ENCODE measurements at regions not wholly inside any gene's neighbourhood (a gene's known extent, or its start where the extent isn't known, plus 50 kb on each side); places are given as distances from the start of the nearest gene placed in this dataset.
A peak's percentile ranks its signal among the peaks of the same experiment; 100 is the strongest.

GRCh38 chr10:78914502-78915189 lies 154.1 kb upstream of the ZMIZ1 start:
- no peak for DNase-seq (ENCODE audit: low spot score)

- no peak for DNase-seq (ENCODE audit: low spot score)
Observed at GRCh38 chr10:78915190-78915518, 153.6 kb upstream of the ZMIZ1 start.

GRCh38 chr10:78916227-78916626 lies 152.5 kb upstream of the ZMIZ1 start:
- no peak for DNase-seq (ENCODE audit: low spot score)

- DNase-seq (ENCODE audit: low spot score): no peak
Observed at GRCh38 chr10:78919181-78919966, 149.4 kb upstream of the ZMIZ1 start.

GRCh38 chr10:78920011-78920410 lies 148.8 kb upstream of the ZMIZ1 start:
- no peak for DNase-seq (ENCODE audit: low spot score)

GRCh38 chr10:78921895-78922294 lies 146.9 kb upstream of the ZMIZ1 start:
- no peak for DNase-seq (ENCODE audit: low spot score)

GRCh38 chr10:78923647-78924318 lies 145.0 kb upstream of the ZMIZ1 start:
- no peak for DNase-seq (ENCODE audit: low spot score)

GRCh38 chr10:78924319-78925003 lies 144.3 kb upstream of the ZMIZ1 start:
- DNase-seq (ENCODE audit: low spot score): no peak

- peak; percentile 22 for DNase-seq (ENCODE audit: low spot score)
Observed at GRCh38 chr10:78925275-78925674, 143.5 kb upstream of the ZMIZ1 start.

GRCh38 chr10:78925800-78926319 lies 142.9 kb upstream of the ZMIZ1 start:
- DNase-seq (ENCODE audit: low spot score): peak; percentile 95

GRCh38 chr10:78927257-78927995 lies 141.3 kb upstream of the ZMIZ1 start:
- DNase-seq (ENCODE audit: low spot score): peak; percentile 52

GRCh38 chr10:78928330-78928729 lies 140.4 kb upstream of the ZMIZ1 start:
- no peak for DNase-seq (ENCODE audit: low spot score)

- DNase-seq (ENCODE audit: low spot score): no peak
Observed at GRCh38 chr10:78929541-78929940, 139.2 kb upstream of the ZMIZ1 start.

GRCh38 chr10:78931321-78932053 lies 137.3 kb upstream of the ZMIZ1 start:
- peak; percentile 35 for DNase-seq (ENCODE audit: low spot score)

- no peak for DNase-seq (ENCODE audit: low spot score)
Observed at GRCh38 chr10:78932054-78932386, 136.7 kb upstream of the ZMIZ1 start.

GRCh38 chr10:78932861-78933260 lies 135.9 kb upstream of the ZMIZ1 start:
- no peak for DNase-seq (ENCODE audit: low spot score)

GRCh38 chr10:78933828-78934531 lies 134.8 kb upstream of the ZMIZ1 start:
- no peak for DNase-seq (ENCODE audit: low spot score)

- peak; percentile 53 for DNase-seq (ENCODE audit: low spot score)
Observed at GRCh38 chr10:78934532-78934898, 134.3 kb upstream of the ZMIZ1 start.

- DNase-seq (ENCODE audit: low spot score): no peak
Observed at GRCh38 chr10:78934994-78935602, 133.7 kb upstream of the ZMIZ1 start.

Measured in H4 (cell line).